Left ventricle myocardium superior (tissue), 1 donor: ENCODE measurements at regions not wholly inside any gene's neighbourhood (a gene's known extent, or its start where the extent isn't known, plus 50 kb on each side); places are given as distances from the start of the nearest gene placed in this dataset.

Experiments
- ATAC-seq: fragments of 200-7000 bp; cut with Tn5 transposase; one replicate; pipeline ENCODE4 v1.9.1; 2020; ENCODE audit warnings: mild to moderate bottlenecking, moderate library complexity
- DNase-seq: peaks from one replicate; pipeline ENCODE4 v3.0.0-alpha.2; 2020
- intact Hi-C: fragments of 100-400 bp; cut with micrococcal nuclease; formaldehyde crosslinking; loops from one replicate; pipeline ENCODE4 v1.11.0; 2022
- donor health status: DM: no; HTN: yes; CAD: no; lungs with severe emphysema.

DNA sequence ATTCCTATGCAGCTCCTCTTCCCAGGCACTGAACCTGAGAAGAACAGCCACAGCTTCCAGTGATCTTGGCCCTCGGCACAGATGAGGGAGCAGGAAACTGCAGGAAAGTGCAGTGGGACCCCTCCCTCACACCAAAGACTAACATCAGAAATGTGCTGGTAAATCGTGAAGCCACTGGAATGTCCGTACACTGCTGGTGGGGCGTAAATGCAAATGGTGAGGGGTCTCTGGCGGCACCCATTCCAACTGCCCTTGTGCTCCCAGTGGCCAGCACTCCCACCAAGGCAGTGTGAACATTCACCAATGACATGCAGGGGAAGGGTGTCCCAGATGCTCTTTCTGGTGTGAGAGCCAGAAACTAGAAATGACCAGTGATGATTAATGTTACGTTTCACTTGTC lies 574.0 kb downstream of the BRD1 start:
- ATAC-seq (no peak), DNase-seq (no peak)
- intact Hi-C loops = no loop called here

DNA sequence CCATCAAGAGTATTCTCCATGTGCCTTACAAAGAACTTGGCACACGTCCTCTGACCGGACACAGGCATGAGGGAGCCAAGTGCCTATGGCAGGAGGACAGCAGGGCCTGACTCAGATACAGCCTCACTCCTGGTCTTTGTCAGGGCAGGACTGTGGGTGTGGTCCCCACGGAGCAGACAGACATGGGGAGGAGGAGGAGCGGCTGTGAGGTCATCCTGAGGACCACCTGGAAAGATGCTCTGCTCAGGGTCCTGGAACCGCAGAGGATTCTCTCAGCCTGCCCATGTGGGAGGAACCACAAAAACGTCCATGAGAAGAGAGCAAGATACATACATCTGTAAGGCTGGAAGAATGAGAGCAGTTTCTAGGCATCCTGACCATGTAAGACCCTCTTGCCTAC lies 576.3 kb downstream of the BRD1 start:
- intact Hi-C loops = no loop called here
- no peak for DNase-seq
- ATAC-seq = no peak

DNA sequence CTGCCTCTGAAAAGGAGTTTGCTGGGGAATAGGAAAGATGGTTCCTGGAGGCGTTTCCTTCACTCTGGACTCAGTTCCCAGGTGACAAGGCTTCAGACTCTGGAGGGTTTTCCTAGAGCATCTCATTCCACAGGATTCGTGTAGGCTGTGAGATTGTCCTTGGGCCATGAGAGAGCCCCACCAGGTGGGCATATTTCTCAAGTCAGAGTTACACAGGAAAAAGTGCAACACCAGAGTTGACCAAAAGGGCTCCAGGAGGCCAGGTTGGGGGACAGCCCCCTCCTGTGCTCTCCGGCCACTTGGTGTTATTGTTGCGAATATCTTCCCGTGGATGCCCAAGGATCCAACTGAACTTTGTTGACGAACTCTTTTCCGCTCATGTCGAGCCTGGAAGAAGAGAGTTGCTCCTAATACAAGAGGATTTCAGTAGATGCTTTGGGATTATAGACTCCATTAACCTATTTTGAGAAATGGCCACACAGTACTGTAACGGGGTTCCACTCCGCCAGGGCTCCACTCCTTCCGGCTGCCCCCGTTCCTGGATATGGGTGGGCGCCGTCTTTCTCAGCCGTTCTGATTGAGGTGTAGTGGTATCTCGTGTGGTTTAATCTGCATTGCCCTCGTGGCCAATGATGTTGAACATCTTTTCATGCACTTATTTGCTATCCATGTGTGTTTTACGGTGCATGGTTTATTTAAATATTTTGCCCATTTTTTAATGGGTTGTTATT lies 580.3 kb downstream of the BRD1 start:
- DNase-seq (no peak), ATAC-seq (no peak)
- intact Hi-C loops = no loop called here

DNA sequence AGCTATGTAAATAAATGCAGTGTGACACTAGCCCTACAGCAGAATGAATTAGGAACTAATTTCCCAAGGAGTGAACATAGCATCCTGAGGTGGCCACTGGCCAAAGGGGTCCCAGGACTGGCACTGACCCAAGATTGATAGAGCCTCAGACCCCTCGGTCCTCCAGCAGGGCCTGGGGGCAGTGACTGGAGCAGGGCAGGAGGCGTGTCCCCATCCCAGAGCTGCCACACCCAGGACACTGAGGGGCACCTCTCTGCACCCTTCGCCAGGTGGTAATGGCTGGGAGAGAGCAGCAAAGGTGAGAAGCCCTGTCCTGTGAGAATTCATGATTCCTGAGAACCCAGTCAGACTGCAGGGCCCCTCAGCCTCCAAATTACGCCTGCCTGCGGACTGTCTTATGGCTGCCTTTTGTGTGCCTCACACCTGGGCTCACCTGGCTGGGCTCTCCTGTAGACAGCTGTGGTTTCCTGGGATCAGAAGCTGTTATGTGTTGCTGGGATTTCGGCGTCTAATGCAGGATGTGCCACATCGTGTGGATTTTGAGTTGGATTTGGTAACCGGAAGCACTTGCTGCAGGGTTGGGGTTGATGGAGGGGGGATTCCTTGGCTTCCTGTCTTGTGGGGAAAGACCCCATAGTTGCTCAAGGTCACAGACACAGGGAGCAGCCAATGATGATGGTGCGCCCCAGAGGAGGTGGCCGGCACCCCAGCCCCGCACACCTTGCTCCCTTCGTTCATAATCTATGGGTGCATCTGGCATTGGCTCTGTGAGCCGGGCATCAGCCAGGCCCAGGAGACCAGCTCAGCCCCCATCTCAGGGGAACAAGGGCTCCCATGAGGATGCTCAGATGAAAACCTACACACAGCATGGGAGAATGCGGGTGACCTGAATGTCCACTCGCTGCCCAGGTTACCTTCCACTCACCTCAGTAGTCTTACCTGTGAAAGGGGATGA lies 582.9 kb downstream of the BRD1 start:
- DNase-seq = no peak
- no peak for ATAC-seq
- intact Hi-C loops = no loop called here

DNA sequence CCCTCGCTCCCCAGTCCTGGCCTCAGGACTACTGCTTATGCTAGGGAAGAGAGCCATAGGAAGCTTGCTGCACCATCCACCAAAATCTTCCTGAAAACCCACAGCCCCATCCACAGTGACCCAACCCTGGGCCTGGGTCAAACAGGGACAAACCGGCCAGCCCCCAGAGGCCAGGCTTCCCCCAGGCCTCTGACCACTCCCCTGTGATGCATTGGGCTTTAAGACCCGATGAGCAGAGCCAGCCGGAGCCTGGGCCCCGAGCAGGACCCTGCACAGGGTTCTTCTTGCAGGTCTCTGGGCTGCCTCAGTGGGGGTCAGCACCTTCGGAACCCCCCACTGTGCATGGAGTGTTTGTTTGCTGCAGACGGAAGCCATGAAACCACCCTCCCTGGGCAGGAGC lies 583.7 kb downstream of the BRD1 start:
- DNase-seq (no peak), ATAC-seq (no peak)

DNA sequence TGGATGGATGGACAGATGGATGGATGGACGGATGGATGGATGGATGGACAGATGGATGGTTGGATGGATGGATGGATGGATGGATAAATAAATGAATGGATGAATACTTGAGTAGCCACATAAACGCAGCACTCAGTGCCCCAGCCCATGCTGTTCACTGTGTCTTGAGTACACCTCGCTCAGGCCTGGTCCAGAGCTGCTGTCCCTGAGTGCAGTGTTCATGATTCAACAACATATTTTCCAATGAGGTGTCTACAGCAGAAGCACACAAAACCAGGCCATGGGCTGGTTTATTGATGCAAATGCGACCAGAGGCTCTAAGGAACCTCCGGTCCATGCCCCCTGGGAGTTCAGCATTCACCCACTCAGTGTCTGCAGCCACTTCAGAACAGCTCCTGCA lies 584.3 kb downstream of the BRD1 start:
- intact Hi-C loops = no loop called here

More for the DNA sequence above, 583.7 kb downstream of the BRD1 start:
- intact Hi-C loops = no loop called here

DNA sequence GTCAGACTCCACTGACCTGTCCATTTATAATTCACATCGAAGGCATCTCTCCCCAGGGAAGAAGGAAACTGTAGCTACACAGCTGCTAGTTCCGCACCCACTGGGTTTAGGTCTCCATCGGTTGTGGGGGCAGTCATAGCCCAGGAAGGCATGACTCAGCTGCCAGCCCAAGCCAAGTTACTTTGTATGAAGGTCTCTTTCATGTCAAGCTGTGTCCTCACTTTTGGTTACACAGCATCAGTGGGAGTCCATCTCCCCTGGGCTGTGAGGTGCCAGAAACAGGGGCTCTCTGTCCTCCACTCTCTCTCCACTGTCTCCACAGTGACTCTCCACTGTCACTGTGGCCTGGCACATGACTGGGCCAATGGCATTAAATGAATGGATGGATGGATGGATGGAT lies 585.2 kb downstream of the BRD1 start:
- DNase-seq (no peak), ATAC-seq (no peak)
- intact Hi-C loops = no loop called here

More for the DNA sequence above, 584.3 kb downstream of the BRD1 start:
- no peak for ATAC-seq
- no peak for DNase-seq

DNA sequence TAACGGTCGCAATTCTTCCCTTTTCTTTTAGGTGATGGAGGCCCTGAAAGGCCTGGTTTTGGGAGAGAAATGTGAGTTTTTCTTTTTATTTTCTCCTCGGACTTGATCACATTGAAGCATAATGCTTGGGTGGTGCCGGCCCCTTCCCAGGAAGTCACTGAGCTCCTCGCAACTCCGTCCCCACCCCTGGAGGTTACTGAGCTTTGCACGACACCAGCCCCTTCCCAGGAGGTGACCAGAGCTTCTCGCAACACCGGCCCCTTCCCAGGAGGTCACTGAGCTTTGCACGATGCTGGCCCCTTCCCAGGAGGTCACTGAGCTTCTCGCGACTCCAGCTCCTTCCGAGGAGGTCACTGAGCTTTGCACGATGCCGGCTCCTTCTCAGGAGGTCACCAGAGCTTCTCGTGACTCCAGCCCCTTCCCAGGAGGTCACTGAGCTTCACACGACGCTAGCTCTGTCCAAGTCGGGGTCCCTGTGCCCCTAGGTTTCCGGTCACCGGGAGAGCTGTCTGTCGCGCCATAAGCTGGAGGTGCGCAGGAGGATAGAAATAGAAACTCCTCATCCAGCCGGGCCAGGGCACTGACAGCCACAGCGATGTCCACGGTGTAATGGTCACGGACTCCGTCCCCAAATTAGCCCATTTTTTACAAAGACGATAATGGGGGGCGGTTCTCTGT lies 586.4 kb downstream of the BRD1 start:
- intact Hi-C loops = no loop called here
- DNase-seq = no peak

DNA sequence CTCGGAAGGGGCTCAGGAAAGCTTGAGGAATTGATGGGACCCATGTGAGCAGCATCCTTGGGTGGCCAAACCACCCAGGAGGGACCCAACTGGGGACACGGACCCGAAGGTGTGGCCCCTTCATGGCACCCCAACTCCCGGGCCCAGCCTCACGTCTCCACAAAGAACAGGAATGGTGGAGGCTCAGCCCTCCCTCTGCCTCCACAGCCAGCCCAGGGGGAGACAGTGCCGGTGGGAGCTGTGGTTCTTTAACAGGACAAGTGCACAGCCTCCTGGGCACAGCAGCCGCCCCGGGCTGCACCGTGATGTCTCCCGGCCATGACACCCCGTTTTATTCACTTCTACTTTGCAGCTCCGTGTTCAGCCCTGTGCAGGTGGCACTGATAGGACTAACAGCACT lies 587.2 kb downstream of the BRD1 start:
- intact Hi-C loops = no loop called here
- no peak for DNase-seq

More for the DNA sequence above, 586.4 kb downstream of the BRD1 start:
- no peak for ATAC-seq

DNA sequence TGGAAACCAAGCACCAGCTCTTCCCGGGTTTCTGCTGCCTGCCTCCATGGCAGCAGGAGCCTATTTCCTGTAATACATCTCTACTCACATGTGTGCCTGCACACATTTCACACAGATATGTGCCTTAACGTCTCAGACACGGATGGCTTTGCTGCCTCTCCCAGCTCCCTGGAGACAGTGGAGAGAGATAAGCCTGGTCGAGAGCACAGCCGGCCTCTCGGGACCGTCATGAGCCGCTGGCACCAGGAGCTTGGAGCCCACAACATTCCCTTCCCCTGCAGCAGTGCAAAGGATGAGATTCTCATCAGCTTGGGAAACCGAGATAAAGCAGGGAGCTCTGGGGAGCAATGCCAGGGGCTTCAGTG lies 587.7 kb downstream of the BRD1 start:
- intact Hi-C loops = no loop called here
- ATAC-seq (no peak), DNase-seq (no peak)

More for the DNA sequence above, 587.2 kb downstream of the BRD1 start:
- no peak for ATAC-seq

DNA sequence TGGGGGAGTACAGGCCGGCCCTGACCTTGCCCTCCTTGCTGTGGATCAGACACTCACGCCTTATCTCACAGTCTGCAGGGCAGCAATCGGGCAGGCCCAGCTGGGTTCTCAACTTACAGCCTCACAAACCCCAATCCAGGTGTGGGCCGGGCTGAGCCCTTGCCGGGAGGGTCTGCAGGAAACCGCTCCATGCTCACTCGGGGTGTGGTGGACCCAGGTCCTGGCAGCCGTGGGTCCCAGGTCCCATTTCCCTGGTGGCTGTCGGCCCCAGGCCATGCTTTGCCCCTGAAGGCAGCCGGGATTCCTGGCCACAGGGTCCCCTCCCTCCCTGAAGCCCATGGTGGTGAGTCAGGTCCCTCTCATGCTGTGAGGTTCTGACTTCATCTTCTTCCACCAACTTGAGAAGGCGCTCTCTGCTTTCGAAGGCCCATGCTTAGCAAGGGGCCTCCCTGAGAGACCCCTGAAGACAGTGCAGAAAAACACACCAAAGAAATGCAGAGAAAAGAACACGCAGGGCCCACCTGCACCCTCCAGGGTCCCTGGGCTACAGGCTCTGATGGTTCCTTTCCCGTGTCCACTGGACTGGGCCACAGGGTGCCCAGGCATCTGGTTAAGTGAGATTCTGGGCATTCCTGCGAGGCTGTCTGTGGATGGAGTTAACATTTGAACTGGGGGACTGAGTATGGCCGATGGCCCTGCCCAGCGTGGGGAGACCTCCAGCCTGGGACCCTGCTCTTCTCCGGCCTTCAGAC lies 588.2 kb downstream of the BRD1 start:
- DNase-seq (no peak), ATAC-seq (no peak)
- intact Hi-C loops = no loop called here

DNA sequence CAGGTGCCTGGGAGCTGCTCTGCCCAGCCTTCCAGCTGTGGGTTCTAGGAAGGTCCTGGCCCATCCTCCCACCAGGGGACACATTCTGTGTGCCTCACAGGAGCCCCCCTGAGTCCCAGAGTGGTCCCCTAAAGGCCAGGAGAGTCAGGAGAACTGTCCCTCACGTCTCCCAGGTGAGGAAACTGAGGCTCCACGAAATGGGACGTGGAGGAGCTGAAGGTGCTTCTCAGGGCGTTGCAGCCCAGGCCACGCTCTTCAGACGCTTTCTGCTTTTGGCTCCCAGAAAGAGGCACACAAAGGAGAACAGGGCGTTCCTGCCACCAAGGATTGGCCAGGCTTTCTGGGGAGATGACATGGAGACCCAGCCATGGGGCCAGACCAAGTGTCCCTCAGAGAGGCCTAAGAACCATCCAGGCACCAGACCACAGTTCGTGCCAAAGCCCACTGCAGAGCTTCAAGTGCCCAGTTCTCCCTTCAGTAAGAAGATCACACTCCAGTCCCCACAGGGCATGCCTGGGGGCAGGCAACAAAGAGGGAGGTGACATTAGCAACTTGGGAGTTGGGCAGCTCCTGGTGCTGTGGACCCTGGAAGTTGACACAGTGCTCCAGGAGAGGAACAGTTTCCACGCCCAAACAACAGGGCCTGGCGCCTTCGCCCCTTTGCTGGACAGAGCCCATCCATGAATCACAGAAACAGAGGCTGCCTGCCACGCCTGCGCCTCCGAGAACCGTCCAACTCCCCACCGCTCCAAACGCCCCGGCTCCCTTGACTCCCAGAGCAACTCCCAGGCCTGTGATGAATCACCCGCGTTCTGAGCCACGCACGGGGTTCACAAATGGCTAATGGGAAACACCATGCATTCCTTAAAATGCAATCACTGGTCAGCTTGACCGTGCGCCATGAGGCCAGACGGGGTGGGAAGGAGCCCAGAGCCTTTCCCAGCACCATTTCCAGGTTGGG lies 589.2 kb downstream of the BRD1 start:
- no peak for DNase-seq
- ATAC-seq = no peak
- intact Hi-C loops = no loop called here

DNA sequence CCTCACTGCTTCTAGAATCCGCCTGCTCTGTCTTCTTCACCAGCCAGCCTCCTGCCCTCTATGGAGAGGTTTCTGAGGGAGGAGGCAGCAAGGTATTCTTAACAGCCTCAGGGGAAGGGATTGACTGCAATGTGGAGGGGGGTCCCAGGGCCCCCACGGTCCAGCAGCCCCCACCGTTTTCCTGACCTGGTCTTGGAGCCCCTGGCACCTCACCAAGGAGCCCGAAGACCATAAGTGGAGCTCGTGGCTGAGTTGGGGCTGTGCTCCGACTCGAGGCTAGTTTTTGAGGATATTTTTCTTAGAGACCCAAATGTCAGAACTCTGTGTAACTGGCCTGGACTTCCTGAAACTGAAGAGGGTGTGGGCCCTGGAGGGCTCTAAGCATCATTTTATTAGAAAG lies 590.0 kb downstream of the BRD1 start:
- intact Hi-C loops = no loop called here
- ATAC-seq = no peak
- DNase-seq = no peak

DNA sequence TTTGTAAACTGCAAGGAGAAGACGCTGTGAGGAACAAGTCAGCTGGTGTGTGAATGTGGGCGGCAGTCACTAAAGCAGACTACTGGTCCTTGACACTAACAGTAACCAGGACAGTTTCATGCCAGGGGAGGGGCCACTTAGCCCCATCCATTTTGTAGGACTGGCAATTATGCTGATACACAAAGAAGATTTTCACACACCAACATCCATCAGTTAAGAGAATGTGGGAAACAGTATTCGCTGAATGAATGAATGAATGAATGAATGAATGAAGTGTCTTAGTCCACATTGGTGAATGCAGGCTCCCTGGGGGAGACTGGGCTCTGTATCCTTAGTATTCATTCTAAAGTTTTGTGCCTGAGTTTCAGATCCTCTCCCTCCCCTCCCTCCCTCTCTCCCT lies 590.4 kb downstream of the BRD1 start:
- DNase-seq (no peak), ATAC-seq (no peak)
- intact Hi-C loops = no loop called here

DNA sequence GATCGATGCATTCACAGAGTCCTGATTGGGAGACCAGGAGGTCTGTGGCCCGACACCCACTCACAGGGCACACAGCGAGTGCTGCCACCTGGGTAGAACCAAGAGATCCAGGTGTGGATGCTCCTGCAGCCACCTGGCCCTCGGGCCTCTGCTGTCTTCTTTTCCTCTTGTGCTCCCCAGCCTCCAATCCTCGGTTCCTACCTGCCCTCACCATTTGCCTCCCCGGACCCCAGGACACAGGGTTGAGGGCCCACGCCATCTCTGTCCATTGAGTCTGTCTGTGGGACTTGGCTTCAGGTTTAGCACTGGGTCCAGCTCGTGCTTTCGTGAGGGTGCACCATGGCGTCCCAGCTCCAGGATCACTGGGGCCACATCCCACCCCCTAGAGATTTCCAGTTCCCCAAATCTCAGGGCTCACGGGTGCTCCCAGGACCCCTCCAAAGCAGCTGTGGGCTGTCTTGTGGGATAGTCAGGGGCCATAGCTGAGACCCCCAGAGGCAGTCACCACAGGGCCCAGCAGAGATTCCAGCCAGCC lies 591.1 kb downstream of the BRD1 start:
- intact Hi-C loops = no loop called here
- DNase-seq = no peak
- no peak for ATAC-seq

DNA sequence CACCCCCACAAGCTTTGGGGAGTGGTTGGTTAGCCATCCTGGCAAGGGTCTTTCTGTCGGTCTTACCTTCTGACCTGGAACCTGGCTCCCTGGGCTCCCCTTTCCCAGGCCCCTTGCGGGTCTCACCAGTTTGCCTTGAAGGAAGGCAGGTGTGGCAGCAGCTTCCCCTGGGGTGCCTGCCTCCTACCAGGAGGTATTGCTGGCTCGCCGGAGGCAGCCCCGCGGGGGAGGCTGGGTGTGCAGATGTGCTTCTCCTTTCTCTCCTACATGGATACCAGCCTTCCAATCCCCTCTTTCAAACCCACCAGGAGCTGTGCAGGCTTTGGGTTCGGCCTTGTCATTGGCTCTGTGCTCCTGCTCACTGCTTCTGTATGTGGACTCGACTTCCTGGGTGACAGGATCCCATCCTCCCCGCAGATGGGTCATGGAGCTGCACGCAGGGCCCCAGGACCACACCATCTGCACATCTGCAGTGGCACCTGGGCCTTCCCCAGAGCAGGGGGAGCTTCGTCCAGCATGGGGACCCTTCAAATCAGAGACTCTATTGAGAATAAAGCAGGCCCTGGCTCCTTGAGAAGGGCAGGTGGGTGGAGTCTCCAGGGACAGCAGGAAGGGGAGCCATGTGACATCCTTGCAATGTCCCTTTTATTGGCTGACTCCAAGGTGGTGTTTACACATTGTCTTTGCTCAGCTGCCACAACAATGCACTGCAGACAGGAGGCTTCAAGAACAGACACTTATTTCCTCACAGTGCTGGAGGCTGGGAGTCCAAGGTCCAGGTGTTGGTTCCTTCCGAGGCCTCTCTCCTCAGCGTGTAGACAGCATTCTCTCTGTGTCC lies 592.0 kb downstream of the BRD1 start:
- DNase-seq = no peak
- ATAC-seq = no peak
- intact Hi-C loops = no loop called here

DNA sequence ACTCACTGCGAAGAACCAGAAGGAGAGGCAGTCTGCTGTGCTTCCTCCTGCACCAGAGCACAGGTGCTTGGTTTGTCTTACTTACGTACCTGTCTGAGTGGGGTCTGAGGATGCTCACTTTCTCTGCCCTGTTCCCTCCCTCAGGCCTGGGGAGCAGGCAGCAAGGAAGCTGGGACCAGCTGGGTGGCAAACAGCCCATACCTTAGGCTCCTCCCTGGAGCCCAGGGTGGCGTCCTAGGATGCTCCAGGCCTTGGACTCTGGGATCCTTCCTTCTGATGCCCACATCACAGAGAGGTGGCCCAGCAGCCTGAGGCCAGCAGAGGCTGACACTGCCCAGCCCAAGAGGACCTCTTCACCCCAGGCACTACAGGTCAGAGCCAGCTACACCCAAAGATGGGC lies 593.2 kb downstream of the BRD1 start:
- DNase-seq (no peak), ATAC-seq (no peak)
- intact Hi-C loops = no loop called here
